Thyroid gland (tissue), 4 donors: ENCODE measurements at regions not wholly inside any gene's neighbourhood (a gene's known extent, or its start where the extent isn't known, plus 50 kb on each side); places are given as distances from the start of the nearest gene placed in this dataset.

Experiments used
- POLR2A ChIP-seq, 2 donors: fragments of 450-650 bp; IDR thresholded peaks; one replicate each; pipeline ENCODE4 v1.6.1; 2017; ENCODE audit warnings: antibody characterized with exemption in 2 of 2, mild to moderate bottlenecking in 2 of 2, moderate library complexity in 1 of 2
- TF ChIP-seq, protein P1 (sequence below), 6 experiments: fragments of 200-600 bp in 3 of 6; fragments of 450-650 bp in 3 of 6; sonication (generic) in 3 of 6; IDR thresholded peaks; one replicate each; pipeline ENCODE4 v1.5.1; 2016 to 2019; ENCODE audit warnings: antibody characterized with exemption in 6 of 6, mild to moderate bottlenecking in 2 of 6, inconsistent platforms in 1 of 6, moderate library complexity in 1 of 6

DNA sequence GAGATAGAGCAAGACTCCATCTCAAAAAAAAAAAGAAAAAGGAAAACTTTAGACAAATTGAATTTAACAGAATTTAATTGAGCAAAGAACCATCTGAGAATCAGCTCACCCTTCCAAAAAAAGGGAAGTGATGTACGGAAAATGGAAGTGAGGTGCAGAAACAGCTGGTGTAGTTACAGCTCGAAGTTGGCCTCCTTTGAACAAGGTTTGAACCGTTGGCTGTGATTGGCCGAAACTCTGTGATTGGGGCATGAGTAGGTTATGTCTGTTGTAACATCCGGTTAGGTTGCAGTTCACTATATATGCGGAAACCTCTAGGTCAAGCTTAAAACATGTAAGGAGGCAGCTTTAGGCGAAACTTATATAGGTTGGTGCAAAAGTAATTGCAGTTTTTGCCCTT is 97.9 kb upstream of the KIF26B start:
- TF ChIP-seq, protein P1, sequence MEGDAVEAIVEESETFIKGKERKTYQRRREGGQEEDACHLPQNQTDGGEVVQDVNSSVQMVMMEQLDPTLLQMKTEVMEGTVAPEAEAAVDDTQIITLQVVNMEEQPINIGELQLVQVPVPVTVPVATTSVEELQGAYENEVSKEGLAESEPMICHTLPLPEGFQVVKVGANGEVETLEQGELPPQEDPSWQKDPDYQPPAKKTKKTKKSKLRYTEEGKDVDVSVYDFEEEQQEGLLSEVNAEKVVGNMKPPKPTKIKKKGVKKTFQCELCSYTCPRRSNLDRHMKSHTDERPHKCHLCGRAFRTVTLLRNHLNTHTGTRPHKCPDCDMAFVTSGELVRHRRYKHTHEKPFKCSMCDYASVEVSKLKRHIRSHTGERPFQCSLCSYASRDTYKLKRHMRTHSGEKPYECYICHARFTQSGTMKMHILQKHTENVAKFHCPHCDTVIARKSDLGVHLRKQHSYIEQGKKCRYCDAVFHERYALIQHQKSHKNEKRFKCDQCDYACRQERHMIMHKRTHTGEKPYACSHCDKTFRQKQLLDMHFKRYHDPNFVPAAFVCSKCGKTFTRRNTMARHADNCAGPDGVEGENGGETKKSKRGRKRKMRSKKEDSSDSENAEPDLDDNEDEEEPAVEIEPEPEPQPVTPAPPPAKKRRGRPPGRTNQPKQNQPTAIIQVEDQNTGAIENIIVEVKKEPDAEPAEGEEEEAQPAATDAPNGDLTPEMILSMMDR (IDR thresholded peaks at IDR 0.05): no peak
- TF ChIP-seq POLR2A (IDR thresholded peaks at IDR 0.05): no peak
